Mucosa of descending colon (tissue), 3 donors: ENCODE measurements at regions not wholly inside any gene's neighbourhood (a gene's known extent, or its start where the extent isn't known, plus 50 kb on each side); places are given as distances from the start of the nearest gene placed in this dataset.

Source experiments
- ATAC-seq: fragments of 200-7000 bp; cut with Tn5 transposase; one replicate; pipeline ENCODE4 v1.9.1; 2020; ENCODE audit warnings: mild to moderate bottlenecking, moderate library complexity
- DNase-seq, 3 donors: peaks; one replicate each; pipeline ENCODE4 v3.0.0-alpha.2; 2020
- H3K36me3 ChIP-seq: fragments of 200-600 bp; one replicate; pipeline ENCODE4 v1.8.0; 2021; ENCODE audit warnings: low read depth, mild to moderate bottlenecking
- H3K4me1 ChIP-seq: fragments of 200-600 bp; one replicate; pipeline ENCODE4 v1.8.0; 2021; ENCODE audit warnings: low read depth, mild to moderate bottlenecking
- H3K4me3 ChIP-seq: fragments of 200-600 bp; one replicate; pipeline ENCODE4 v1.8.0; 2021; ENCODE audit warnings: mild to moderate bottlenecking
- H3K9me3 ChIP-seq: fragments of 200-600 bp; one replicate; pipeline ENCODE4 v1.8.0; 2021; ENCODE audit warnings: mild to moderate bottlenecking
- intact Hi-C, 2 donors: fragments of 100-400 bp; cut with DNase I in 1 of 2; cut with micrococcal nuclease in 1 of 2; formaldehyde crosslinking; loops; one replicate each; pipeline versions ENCODE4 v1.11.0 to v1.11.1; 2022; cut with DNase I, micrococcal nuclease
- TF ChIP-seq, protein P1 (sequence below): fragments of 200-600 bp; IDR thresholded peaks from one replicate; pipeline ENCODE4 v1.8.0; 2022; ENCODE audit warnings: antibody characterized with exemption, mild to moderate bottlenecking
- donor health status: DM: no; HTN: no; CAD: no; lungs with moderate emphysema.
- donor health status: DM: no; HTN: no; CAD: no.
- donor health status: DM: no; HTN: yes; CAD: no.

DNA sequence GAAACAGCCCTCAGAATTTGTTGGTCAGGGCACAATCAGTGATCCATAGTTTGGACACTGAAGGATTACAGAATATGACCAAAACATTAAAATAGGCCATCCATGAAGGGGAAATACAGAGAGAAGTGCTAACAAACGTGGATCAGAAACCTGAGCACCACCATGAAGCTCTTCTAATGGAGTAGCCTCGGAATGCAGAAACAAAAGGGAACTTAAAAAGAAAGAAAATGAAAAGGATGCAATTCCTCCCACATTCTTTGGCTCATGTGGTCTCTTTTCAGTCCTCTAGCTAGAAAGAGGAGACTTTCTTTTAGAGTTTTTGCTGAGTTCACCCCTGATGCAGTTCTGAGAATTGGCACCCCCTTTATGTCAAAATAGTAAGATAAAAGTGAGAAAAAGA, 989.8 kb upstream of the B3GALT2 start:
- no peak for DNase-seq
- H3K9me3 ChIP-seq = no peaks in the 10 kb centered on the region
- H3K4me3 ChIP-seq = no peak overlapping the region
- no peaks in the 10 kb centered on the region for H3K4me1 ChIP-seq
- H3K36me3 ChIP-seq = no peaks in the 10 kb centered on the region
- intact Hi-C loops = no loop called here
- TF ChIP-seq, protein P1, sequence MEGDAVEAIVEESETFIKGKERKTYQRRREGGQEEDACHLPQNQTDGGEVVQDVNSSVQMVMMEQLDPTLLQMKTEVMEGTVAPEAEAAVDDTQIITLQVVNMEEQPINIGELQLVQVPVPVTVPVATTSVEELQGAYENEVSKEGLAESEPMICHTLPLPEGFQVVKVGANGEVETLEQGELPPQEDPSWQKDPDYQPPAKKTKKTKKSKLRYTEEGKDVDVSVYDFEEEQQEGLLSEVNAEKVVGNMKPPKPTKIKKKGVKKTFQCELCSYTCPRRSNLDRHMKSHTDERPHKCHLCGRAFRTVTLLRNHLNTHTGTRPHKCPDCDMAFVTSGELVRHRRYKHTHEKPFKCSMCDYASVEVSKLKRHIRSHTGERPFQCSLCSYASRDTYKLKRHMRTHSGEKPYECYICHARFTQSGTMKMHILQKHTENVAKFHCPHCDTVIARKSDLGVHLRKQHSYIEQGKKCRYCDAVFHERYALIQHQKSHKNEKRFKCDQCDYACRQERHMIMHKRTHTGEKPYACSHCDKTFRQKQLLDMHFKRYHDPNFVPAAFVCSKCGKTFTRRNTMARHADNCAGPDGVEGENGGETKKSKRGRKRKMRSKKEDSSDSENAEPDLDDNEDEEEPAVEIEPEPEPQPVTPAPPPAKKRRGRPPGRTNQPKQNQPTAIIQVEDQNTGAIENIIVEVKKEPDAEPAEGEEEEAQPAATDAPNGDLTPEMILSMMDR = no peak
- ATAC-seq = no peak

DNA sequence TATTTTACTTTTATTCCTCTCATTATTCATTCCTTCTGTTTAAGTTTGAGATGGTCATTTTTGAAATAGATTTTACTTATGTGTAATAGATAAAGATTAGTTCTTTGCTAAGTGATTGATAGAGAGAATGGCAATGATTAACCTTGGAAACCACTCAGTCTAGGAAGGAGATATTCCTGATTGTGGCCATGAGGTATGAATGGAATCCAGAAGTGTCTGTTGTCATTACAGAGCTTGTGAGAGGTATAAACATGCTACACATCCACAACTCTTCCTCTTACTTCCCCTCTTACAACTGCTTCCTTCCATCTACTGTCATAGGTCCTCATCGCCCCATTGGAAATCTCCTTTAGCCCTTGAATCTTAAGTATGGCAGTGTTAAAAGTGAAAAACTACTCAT, 988.8 kb upstream of the B3GALT2 start:
- DNase-seq = no peak
- no peaks in the 10 kb centered on the region for H3K36me3 ChIP-seq
- intact Hi-C loops = no loop called here
- no peaks in the 10 kb centered on the region for H3K9me3 ChIP-seq
- TF ChIP-seq, protein P1 = no peak
- no peak for ATAC-seq
- no peaks in the 10 kb centered on the region for H3K4me1 ChIP-seq
- H3K4me3 ChIP-seq = no peak overlapping the region

DNA sequence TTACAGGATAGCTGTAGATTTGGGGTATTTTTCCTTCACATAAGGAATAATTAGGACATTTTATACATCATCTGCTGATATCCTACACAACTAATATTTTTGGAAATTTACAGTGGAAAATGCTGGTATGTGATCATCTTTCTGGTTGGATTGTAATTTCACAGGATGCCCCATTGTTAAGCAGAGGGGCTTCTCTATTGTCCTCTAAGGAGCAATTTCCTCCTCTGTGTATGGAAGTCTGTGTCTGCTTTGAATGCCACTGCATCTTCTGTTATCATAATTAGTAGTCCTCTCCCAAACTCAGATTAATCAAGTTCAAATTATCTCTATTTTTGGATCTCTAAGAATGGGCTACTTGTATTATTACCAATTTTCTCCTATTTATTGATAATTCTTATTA, 988.1 kb upstream of the B3GALT2 start:
- Histone ChIP-seq H3K4me1 (no peaks in the 10 kb centered on the region), H3K4me3 (no peak overlapping the region), H3K36me3 (no peaks in the 10 kb centered on the region), H3K9me3 (no peaks in the 10 kb centered on the region)
- TF ChIP-seq, protein P1 = no peak
- intact Hi-C loops = no loop called here
- DNase-seq = no peak
- no peak for ATAC-seq

DNA sequence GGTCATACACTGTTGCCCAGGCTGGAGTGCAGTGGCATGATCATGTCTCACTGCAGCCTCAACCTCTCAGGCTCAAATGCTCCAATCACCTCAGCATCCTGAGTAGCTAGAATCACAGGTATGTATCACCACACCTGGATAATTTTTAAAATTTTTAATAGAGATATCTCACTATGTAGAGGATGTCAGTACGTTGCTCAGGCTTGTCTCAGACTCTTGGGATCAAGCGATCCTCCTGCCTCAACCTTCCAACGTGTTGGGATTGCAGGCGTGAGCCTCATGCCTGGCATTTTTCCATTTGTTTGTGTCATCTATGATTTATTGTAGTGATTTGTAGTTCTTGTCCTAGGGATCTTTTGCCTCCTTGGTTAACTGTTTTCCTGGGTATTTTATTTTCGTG, 985.2 kb upstream of the B3GALT2 start:
- DNase-seq = no peak
- TF ChIP-seq, protein P1 = no peak
- H3K4me3 ChIP-seq = no peak overlapping the region
- intact Hi-C loops = no loop called here
- H3K36me3 ChIP-seq = no peaks in the 10 kb centered on the region
- H3K9me3 ChIP-seq = no peaks in the 10 kb centered on the region
- no peaks in the 10 kb centered on the region for H3K4me1 ChIP-seq
- ATAC-seq = no peak

DNA sequence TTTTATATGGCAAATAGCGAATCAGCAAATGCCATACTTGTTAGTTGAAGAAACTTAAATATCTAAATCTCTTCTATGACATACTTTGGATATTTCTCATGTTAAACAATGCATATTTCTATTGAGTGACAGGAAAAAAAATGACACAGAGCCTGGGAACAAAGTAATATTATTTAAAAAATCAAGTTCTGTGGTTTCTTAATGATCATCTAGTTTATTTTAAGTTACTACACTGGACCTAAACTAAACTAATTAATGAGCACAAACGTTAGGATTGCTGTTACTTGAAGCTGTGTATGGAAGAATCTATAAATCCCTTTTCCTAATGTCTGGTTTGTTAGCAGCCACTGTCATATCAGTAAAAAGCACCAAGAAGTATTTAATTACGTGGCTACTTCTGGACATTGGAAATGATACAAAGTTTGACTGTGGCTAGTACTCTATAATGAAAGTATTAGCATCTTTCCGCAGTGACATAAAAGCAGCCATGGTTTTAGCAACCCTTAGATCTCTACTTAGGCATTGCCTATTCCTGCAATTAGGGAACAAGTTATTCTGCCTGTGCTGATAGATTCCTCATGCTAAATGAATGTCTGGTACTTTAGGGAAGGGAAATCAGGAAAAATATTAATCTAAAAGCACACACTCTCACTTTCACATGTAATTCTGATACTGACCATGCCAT, 981.7 kb upstream of the B3GALT2 start:
- TF ChIP-seq, protein P1 = no peak
- intact Hi-C loops = no loop called here
- Histone ChIP-seq H3K9me3 (no peaks in the 10 kb centered on the region), H3K4me3 (no peak overlapping the region), H3K36me3 (no peaks in the 10 kb centered on the region), H3K4me1 (no peaks in the 10 kb centered on the region)
- no peak for DNase-seq
- ATAC-seq = no peak

DNA sequence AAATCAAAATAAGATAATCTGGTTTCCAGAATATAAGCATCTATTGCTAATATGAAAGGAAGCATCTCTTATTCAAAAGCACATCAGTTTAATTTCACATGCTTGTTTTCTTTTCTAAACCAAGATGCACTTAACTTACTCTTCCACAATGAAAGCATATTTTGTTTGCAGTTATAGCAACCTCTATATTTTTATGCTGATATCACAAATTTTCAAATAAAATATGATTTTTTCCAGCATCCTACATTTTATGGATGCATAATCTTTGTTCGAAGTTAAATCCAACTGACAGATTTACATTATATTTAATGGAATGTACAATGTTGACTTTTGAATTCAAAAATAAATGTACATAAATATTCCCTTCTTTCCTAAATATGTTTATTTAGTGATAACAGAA, 978.3 kb upstream of the B3GALT2 start:
- no peak for ATAC-seq
- intact Hi-C loops = no loop called here
- DNase-seq = no peak
- Histone ChIP-seq H3K9me3 (no peaks in the 10 kb centered on the region), H3K4me1 (no peaks in the 10 kb centered on the region), H3K36me3 (no peaks in the 10 kb centered on the region), H3K4me3 (no peak overlapping the region)
- TF ChIP-seq, protein P1 = no peak
